ENCODE measurements at regions not wholly inside any gene's neighbourhood (a gene's known extent, or its start where the extent isn't known, plus 50 kb on each side); places are given as distances from the start of the nearest gene placed in this dataset.

GRCh38 chr3:117744935-117745334 is 1035.4 kb downstream of the TUSC7 start:
- no peak for TF ChIP-seq CTCF (IDR thresholded peaks at IDR 0.05)
- no peak for TF ChIP-seq EP300 (IDR thresholded peaks at IDR 0.05)
- TF ChIP-seq POLR2A (IDR thresholded peaks at IDR 0.05) = no peak
- no peak for TF ChIP-seq POLR2AphosphoS5 (IDR thresholded peaks at IDR 0.05)
- H3K9me3 ChIP-seq = no peaks in the 10 kb centered on the region
- no peaks in the 10 kb centered on the region for H3K4me1 ChIP-seq
- 53% methylated on average over 1 of the region's 1 CpG; no CpG with 5 or more reads in 1 of the 2 donors for WGBS, 2 donors (ENCODE audit: low coverage in 1 of 2)
- no peak overlapping the region for H3K27ac ChIP-seq
- no peak for ATAC-seq
- H3K27me3 ChIP-seq = peaks cover 6% of the 10 kb centered on the region
- H3K36me3 ChIP-seq = no peaks in the 10 kb centered on the region
- H3K4me3 ChIP-seq = no peak overlapping the region

DNA sequence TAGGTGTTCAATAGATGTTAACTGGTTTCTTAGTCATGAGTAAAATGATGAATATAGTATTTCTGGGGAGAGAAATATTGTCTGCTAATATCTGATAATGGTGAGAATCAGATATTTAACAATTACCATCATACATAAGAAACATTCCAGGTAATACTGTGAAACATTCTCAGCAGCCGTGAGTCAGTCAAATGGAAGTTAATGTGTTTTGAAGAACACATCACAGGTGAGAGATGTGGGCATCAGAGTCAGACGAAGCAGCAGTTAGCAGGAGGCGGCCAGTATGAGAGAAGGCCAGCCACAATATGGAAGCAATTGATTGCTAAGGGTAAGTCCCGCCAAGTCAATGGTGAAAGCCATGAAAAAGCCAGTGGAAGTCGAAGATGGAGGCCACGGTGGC is 1035.9 kb downstream of the TUSC7 start:
- H3K4me1 ChIP-seq = no peaks in the 10 kb centered on the region
- no peak for ATAC-seq
- no peak overlapping the region for H3K27ac ChIP-seq
- H3K36me3 ChIP-seq = no peaks in the 10 kb centered on the region
- peaks cover 2% of the 10 kb centered on the region for H3K27me3 ChIP-seq
- no peak for TF ChIP-seq CTCF (IDR thresholded peaks at IDR 0.05)
- no peak for TF ChIP-seq POLR2AphosphoS5 (IDR thresholded peaks at IDR 0.05)
- TF ChIP-seq POLR2A (IDR thresholded peaks at IDR 0.05) = no peak
- TF ChIP-seq EP300 (IDR thresholded peaks at IDR 0.05) = no peak
- 79 to 85% methylated on average over 4 to 6 of the region's 6 CpGs for WGBS, 2 donors (ENCODE audit: low coverage in 1 of 2)
- no peak overlapping the region for H3K4me3 ChIP-seq
- no peaks in the 10 kb centered on the region for H3K9me3 ChIP-seq

DNA sequence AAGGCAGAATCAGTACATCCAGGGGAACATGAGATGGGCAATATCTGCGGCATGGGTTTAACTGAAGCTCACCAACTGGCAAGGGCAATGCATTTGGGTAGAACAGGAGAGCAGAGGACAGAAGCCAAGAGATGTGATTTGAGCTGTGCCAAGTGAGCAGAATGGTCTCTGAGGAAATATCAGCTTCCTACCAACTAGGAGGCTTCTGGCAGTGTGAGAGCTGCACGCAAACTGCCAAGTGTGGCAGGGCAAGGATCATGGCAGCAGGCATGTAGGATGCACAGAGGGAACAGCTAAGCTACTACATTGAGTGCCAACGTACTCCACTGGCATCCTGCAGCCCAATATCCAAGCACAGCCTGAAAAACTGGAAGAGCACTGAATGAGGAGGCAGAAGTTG is 1036.5 kb downstream of the TUSC7 start:
- WGBS, 2 donors (ENCODE audit: low coverage in 1 of 2) = 43 to 87% methylated on average over 2 to 3 of the region's 3 CpGs
- ATAC-seq = no peak
- Histone ChIP-seq H3K27ac (no peak overlapping the region), H3K36me3 (no peaks in the 10 kb centered on the region), H3K27me3 (no peaks in the 10 kb centered on the region), H3K4me3 (no peak overlapping the region), H3K9me3 (no peaks in the 10 kb centered on the region), H3K4me1 (no peaks in the 10 kb centered on the region)
- TF ChIP-seq EP300 (IDR thresholded peaks at IDR 0.05) (no peak), POLR2AphosphoS5 (IDR thresholded peaks at IDR 0.05) (no peak), POLR2A (IDR thresholded peaks at IDR 0.05) (no peak), CTCF (IDR thresholded peaks at IDR 0.05) (no peak)

DNA sequence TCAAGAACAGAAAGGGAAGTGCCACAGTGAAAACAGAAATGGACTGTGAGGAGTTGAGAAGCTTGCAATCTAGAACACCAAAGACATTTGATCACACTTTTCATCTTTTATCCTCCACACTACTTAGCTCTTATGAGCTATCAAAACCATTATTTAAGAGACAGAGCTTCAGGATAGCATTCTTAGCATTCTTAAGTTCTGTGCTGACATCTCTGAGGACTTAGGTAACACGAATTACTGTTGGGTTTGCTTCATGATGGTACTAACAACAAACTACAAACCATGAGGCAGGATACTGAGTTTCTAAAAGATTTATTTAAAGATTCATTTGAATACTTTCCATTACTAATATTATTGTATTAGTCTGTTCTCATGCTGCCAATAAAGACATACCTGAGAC is 1038.6 kb downstream of the TUSC7 start:
- H3K27ac ChIP-seq = no peak overlapping the region
- no peak overlapping the region for H3K4me3 ChIP-seq
- no peaks in the 10 kb centered on the region for H3K4me1 ChIP-seq
- no peaks in the 10 kb centered on the region for H3K36me3 ChIP-seq
- no peak for TF ChIP-seq CTCF (IDR thresholded peaks at IDR 0.05)
- no peak for TF ChIP-seq EP300 (IDR thresholded peaks at IDR 0.05)
- TF ChIP-seq POLR2AphosphoS5 (IDR thresholded peaks at IDR 0.05) = no peak
- TF ChIP-seq POLR2A (IDR thresholded peaks at IDR 0.05) = no peak
- 67 to 86% methylated on average over 1 of the region's 1 CpG for WGBS, 2 donors (ENCODE audit: low coverage in 1 of 2)
- H3K27me3 ChIP-seq = no peaks in the 10 kb centered on the region
- H3K9me3 ChIP-seq = no peaks in the 10 kb centered on the region
- no peak for ATAC-seq

GRCh38 chr3:117750674-117751269 is 1041.2 kb downstream of the TUSC7 start:
- 83 to 91% methylated on average over 3 to 4 of the region's 4 CpGs for WGBS, 2 donors (ENCODE audit: low coverage in 1 of 2)
- Histone ChIP-seq H3K27me3 (no peaks in the 10 kb centered on the region), H3K4me1 (no peaks in the 10 kb centered on the region), H3K27ac (no peak overlapping the region), H3K36me3 (no peaks in the 10 kb centered on the region), H3K4me3 (no peak overlapping the region), H3K9me3 (no peaks in the 10 kb centered on the region)
- no peak for ATAC-seq
- TF ChIP-seq POLR2A (IDR thresholded peaks at IDR 0.05) (no peak), POLR2AphosphoS5 (IDR thresholded peaks at IDR 0.05) (no peak), CTCF (IDR thresholded peaks at IDR 0.05) (no peak), EP300 (IDR thresholded peaks at IDR 0.05) (no peak)
